ENCODE measurements at regions not wholly inside any gene's neighbourhood (a gene's known extent, or its start where the extent isn't known, plus 50 kb on each side); places are given as distances from the start of the nearest gene placed in this dataset.

DNA sequence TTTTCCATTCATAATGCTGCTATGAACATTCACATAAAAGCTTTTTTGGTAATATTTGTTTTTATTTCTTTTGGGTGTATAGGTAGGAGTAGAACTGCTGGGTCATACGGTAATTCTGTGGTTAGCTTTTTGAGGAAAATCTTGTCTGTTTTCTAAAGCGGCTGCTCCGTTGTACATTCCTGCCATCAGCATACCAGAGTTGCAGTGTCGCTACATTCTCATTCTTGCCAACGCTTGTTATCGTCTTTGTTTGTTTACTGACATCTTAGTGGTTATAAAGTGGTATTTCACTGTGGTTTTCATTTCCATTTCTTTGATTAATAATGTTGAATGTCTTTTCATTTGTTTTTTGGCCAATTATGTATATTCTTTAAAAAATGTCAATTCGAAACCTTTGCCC is 469.8 kb upstream of the ZP4 start:
- TF ChIP-seq, protein P1, sequence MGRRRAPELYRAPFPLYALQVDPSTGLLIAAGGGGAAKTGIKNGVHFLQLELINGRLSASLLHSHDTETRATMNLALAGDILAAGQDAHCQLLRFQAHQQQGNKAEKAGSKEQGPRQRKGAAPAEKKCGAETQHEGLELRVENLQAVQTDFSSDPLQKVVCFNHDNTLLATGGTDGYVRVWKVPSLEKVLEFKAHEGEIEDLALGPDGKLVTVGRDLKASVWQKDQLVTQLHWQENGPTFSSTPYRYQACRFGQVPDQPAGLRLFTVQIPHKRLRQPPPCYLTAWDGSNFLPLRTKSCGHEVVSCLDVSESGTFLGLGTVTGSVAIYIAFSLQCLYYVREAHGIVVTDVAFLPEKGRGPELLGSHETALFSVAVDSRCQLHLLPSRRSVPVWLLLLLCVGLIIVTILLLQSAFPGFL (CRISPR knock-in tag; IDR thresholded peaks at IDR 0.05; ENCODE audit: borderline replicate concordance) = no peak
- 0 out of 2 replicates have a peak, but pooled peaks have one; percentile 1 for TF ChIP-seq HMGA2 (CRISPR knock-in tag; IDR thresholded peaks at IDR 0.05)
- ATAC-seq (no peak), DNase-seq (ENCODE audit: low spot score) (no peak)
- Mint-ChIP-seq H3K36me3 (peaks cover 3% of the 10 kb centered on the region), H3K9me3 (peaks cover 6% of the 10 kb centered on the region), H3K27me3 (ENCODE audit: low read depth) (no peaks in the 10 kb centered on the region), H3K4me1 (no peaks in the 10 kb centered on the region), H3K27ac (no peak overlapping the region), H3K4me3 (no peak overlapping the region)
- ChIA-PET POLR2A (interaction anchor here (0.5 kb wide), 1 partner anchor 26 kb away, joined by 3 read pairs; no protein-coding TSS in a partner anchor), CTCF (no interaction called here)

DNA sequence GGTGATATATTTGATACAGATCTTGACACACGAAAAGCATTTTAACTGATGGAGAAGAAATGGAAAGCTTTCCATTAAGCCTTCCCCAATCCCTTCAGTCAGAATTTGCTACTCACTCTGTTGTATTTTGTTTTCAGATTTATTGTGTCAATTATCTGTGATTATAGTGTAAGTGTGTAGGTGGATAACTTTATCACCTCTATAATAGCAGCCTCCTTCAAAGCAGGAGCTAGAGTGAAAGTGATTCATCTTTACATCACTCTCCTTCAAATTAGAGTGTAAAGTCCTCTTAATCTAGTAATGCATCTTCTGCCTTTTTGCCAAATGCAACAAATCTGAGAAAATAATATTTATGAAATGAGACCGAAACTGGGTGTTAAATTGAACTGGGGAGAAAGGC is 459.7 kb upstream of the ZP4 start:
- ATAC-seq = no peak
- no peak overlapping the region for H3K27ac Mint-ChIP-seq

DNA sequence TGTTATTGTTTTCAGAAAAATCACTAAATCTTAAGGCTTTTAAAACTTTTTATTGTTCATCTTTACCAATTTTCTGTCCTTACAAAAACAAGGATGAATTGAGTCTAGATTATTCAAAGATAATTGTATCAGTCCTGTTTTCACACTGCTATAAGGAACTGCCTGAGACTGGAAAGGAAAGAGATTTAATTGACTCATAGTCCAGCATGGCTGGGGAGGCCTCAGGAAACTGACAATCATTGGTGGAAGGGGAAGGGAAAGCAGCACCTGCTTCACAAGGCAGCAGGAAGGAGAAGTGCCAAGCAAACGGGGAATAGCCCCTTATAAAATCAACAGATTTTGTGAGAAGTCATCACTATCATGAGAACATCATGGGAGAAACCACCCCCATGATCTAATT is 455.6 kb upstream of the ZP4 start:
- DNase-seq (ENCODE audit: low spot score) = no peak
- CTCF ChIA-PET = no interaction called here
- POLR2A ChIA-PET = no interaction called here
- no peak overlapping the region for H3K27ac Mint-ChIP-seq
- no peak overlapping the region for H3K4me3 Mint-ChIP-seq
- no peaks in the 10 kb centered on the region for H3K4me1 Mint-ChIP-seq
- TF ChIP-seq, protein P2, sequence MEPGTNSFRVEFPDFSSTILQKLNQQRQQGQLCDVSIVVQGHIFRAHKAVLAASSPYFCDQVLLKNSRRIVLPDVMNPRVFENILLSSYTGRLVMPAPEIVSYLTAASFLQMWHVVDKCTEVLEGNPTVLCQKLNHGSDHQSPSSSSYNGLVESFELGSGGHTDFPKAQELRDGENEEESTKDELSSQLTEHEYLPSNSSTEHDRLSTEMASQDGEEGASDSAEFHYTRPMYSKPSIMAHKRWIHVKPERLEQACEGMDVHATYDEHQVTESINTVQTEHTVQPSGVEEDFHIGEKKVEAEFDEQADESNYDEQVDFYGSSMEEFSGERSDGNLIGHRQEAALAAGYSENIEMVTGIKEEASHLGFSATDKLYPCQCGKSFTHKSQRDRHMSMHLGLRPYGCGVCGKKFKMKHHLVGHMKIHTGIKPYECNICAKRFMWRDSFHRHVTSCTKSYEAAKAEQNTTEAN (CRISPR knock-in tag; IDR thresholded peaks at IDR 0.05) = no peak
- TF ChIP-seq RELA (CRISPR knock-in tag; IDR thresholded peaks at IDR 0.05; ENCODE audit: borderline replicate concordance) = no peak
- TF ChIP-seq, protein P3, sequence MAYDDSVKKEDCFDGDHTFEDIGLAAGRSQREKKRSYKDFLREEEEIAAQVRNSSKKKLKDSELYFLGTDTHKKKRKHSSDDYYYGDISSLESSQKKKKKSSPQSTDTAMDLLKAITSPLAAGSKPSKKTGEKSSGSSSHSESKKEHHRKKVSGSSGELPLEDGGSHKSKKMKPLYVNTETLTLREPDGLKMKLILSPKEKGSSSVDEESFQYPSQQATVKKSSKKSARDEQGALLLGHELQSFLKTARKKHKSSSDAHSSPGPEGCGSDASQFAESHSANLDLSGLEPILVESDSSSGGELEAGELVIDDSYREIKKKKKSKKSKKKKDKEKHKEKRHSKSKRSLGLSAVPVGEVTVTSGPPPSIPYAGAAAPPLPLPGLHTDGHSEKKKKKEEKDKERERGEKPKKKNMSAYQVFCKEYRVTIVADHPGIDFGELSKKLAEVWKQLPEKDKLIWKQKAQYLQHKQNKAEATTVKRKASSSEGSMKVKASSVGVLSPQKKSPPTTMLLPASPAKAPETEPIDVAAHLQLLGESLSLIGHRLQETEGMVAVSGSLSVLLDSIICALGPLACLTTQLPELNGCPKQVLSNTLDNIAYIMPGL (CRISPR knock-in tag; IDR thresholded peaks at IDR 0.05) = no peak
- TF ChIP-seq, protein P4, sequence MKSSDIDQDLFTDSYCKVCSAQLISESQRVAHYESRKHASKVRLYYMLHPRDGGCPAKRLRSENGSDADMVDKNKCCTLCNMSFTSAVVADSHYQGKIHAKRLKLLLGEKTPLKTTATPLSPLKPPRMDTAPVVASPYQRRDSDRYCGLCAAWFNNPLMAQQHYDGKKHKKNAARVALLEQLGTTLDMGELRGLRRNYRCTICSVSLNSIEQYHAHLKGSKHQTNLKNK (CRISPR knock-in tag; IDR thresholded peaks at IDR 0.05) = no peak
- TF ChIP-seq NFYB (CRISPR knock-in tag; conservative IDR thresholded peaks at IDR 0.05; ENCODE audit: low read depth) = no peak
- TF ChIP-seq, protein P5, sequence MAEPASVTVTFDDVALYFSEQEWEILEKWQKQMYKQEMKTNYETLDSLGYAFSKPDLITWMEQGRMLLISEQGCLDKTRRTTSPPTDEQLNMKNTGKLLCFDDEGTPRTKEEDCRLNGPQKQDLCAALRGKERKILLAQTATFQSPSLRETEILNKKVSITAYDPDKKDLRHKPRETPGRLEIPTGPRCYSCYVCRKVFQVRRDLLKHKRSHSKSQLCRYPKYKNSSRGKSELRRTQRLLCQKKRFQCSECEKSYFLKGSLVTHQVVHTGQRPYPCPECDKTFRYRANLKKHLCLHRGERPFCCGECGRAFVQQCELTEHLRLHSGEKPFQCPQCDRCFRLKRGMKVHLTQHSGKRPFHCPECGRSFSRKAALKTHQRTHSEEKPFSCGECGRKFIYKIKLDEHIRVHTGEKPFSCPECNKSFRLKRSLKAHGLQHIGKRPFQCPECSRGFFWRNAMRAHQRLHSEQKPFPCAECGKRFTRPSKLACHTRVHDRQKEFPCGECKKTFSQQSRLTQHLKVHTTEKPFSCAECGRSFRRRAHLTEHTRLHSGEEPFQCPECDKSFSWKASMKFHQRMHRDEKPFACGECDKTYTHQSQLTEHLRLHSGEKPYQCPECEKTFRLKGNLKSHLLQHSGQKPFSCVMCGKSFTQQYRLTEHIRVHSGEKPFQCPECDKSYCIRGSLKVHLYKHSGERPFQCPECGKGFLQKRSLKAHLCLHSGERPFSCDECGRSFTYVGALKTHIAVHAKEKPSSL (CRISPR knock-in tag; conservative IDR thresholded peaks at IDR 0.05) = no peak
- H3K27me3 Mint-ChIP-seq (ENCODE audit: low read depth) = no peaks in the 10 kb centered on the region
- no peak for ATAC-seq
- peaks cover 8% of the 10 kb centered on the region for H3K36me3 Mint-ChIP-seq
- peaks cover 23% of the 10 kb centered on the region for H3K9me3 Mint-ChIP-seq

More for the DNA sequence above, 459.7 kb upstream of the ZP4 start:
- H3K27me3 Mint-ChIP-seq (ENCODE audit: low read depth) = no peaks in the 10 kb centered on the region
- H3K4me1 Mint-ChIP-seq = peaks cover 4% of the 10 kb centered on the region; the same call in 1 of the 2 replicates
- no peak for DNase-seq (ENCODE audit: low spot score)
- POLR2A ChIA-PET = no interaction called here
- TF ChIP-seq, protein P6, sequence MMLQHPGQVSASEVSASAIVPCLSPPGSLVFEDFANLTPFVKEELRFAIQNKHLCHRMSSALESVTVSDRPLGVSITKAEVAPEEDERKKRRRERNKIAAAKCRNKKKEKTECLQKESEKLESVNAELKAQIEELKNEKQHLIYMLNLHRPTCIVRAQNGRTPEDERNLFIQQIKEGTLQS (CRISPR knock-in tag; conservative IDR thresholded peaks at IDR 0.05) = no peak
- TF ChIP-seq, protein P7, sequence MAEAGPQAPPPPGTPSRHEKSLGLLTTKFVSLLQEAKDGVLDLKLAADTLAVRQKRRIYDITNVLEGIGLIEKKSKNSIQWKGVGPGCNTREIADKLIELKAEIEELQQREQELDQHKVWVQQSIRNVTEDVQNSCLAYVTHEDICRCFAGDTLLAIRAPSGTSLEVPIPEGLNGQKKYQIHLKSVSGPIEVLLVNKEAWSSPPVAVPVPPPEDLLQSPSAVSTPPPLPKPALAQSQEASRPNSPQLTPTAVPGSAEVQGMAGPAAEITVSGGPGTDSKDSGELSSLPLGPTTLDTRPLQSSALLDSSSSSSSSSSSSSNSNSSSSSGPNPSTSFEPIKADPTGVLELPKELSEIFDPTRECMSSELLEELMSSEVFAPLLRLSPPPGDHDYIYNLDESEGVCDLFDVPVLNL (CRISPR knock-in tag; IDR thresholded peaks at IDR 0.05; ENCODE audit: borderline replicate concordance, low read depth) = no peak
- H3K36me3 Mint-ChIP-seq = peaks cover 20% of the 10 kb centered on the region
- CTCF ChIA-PET = no interaction called here
- peaks cover 26% of the 10 kb centered on the region for H3K9me3 Mint-ChIP-seq
- no peak overlapping the region for H3K4me3 Mint-ChIP-seq
